Adrenal gland (tissue), 9 donors: ENCODE measurements at regions not wholly inside any gene's neighbourhood (a gene's known extent, or its start where the extent isn't known, plus 50 kb on each side); places are given as distances from the start of the nearest gene placed in this dataset.

Experiments
- DNase-seq, 7 donors: peaks; one replicate each; pipeline ENCODE4 v3.0.0-alpha.2; 2019 to 2020
- H3K27ac ChIP-seq, 5 donors: fragments of 200-600 bp; sonication (generic) in 4 of 5; 1 replicate in 3 of 5; 2 replicates in 2 of 5; pipeline versions ENCODE4 v1.5.1 to v1.8.0; 2016 to 2020; ENCODE audit warnings: mild to moderate bottlenecking in 1 of 5
- H3K27me3 ChIP-seq: fragments of 200-600 bp; 2 replicates; pipeline ENCODE4 v1.8.0; 2021
- H3K36me3 ChIP-seq, 2 donors: fragments of 200-600 bp; replicated peaks in 1 of 2; 1 replicate in 1 of 2; 2 replicates in 1 of 2; pipeline versions ENCODE4 v1.5.1 to v1.8.0; 2018 to 2022
- H3K4me1 ChIP-seq, 2 donors: fragments of 200-600 bp; replicated peaks in 1 of 2; 1 replicate in 1 of 2; 2 replicates in 1 of 2; pipeline versions ENCODE4 v1.5.1 to v1.8.0; 2018 to 2021
- H3K4me3 ChIP-seq, 4 donors: fragments of 200-600 bp; sonication (generic) in 3 of 4; one replicate each; pipeline ENCODE4 v1.5.1; 2016 to 2018
- H3K9me3 ChIP-seq, 3 donors: fragments of 200-600 bp; sonication (generic) in 1 of 3; replicated peaks in 1 of 3; 1 replicate in 2 of 3; 2 replicates in 1 of 3; pipeline versions ENCODE4 v1.5.1 to v1.8.0; 2016 to 2021
- POLR2A ChIP-seq, 2 donors: fragments of 450-650 bp; IDR thresholded peaks; one replicate each; pipeline ENCODE4 v1.6.1; 2017; ENCODE audit warnings: antibody characterized with exemption in 2 of 2, mild to moderate bottlenecking in 2 of 2, moderate library complexity in 1 of 2
- WGBS, 4 donors: extraction: QIAGEN DNeasy Blood & Tissue Kit in 2 of 4; methylation state at CpG; one replicate each; pipeline versions ENCODE4 v1.1.5 to v1.1.7; 2013 to 2017; 5-methylcytosine and 5-hydroxymethylcytosine counted together
- intact Hi-C, 2 donors: fragments of 100-400 bp; cut with DNase I; formaldehyde crosslinking; loops; one replicate each; pipeline versions ENCODE4 v1.14.1 to v1.15.0; 2022 to 2023
- TF ChIP-seq, protein P1 (sequence below), 6 experiments: fragments of 450-650 bp in 4 of 6; fragments of 200-600 bp in 2 of 6; sonication (generic) in 1 of 6; IDR thresholded peaks; 1 replicate in 5 of 6; 2 replicates in 1 of 6; pipeline versions ENCODE4 v1.5.1 to v1.8.0; 2016 to 2021; ENCODE audit warnings: antibody characterized with exemption in 6 of 6, mild to moderate bottlenecking in 2 of 6, moderate library complexity in 1 of 6
- donor health status: healthy with polysubstance abuse.
- donor health status: Bipolar disorder and iron deficiency.
- donor health status: DM: yes; HTN: yes; CAD: no.
- donor health status: DM: no; HTN: no; CAD: no.
- donor health status: DM: no; HTN: no; CAD: no.

DNA sequence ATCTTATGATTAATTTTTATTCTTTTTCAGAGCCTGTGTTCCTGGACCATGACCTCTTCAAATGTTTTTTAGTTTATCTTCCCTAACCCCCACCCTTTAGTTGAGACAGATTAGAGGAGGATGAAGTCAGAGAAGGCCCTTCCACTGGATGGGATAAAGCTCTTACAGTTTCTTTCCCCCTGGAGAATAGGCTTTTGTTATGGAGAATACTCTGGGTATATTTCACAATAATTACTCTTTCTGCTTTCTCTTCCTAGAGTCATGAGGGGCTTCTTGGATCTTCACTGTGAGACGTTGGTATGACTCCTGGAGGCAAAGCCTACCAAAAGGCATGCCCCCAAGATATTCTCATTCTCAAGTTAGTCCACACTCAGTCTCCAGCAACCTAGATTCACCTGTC is 144.4 kb upstream of the THRB start:
- DNase-seq = no peak
- intact Hi-C loops = no loop called here
- no peaks in the 10 kb centered on the region for H3K4me1 ChIP-seq
- H3K9me3 ChIP-seq = no peaks in the 10 kb centered on the region
- 77 to 100% (median 79%) methylated on average over 1 of the region's 1 CpG for WGBS, 4 donors
- TF ChIP-seq, protein P1, sequence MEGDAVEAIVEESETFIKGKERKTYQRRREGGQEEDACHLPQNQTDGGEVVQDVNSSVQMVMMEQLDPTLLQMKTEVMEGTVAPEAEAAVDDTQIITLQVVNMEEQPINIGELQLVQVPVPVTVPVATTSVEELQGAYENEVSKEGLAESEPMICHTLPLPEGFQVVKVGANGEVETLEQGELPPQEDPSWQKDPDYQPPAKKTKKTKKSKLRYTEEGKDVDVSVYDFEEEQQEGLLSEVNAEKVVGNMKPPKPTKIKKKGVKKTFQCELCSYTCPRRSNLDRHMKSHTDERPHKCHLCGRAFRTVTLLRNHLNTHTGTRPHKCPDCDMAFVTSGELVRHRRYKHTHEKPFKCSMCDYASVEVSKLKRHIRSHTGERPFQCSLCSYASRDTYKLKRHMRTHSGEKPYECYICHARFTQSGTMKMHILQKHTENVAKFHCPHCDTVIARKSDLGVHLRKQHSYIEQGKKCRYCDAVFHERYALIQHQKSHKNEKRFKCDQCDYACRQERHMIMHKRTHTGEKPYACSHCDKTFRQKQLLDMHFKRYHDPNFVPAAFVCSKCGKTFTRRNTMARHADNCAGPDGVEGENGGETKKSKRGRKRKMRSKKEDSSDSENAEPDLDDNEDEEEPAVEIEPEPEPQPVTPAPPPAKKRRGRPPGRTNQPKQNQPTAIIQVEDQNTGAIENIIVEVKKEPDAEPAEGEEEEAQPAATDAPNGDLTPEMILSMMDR (IDR thresholded peaks at IDR 0.05) = no peak
- TF ChIP-seq POLR2A (IDR thresholded peaks at IDR 0.05) = no peak
- H3K27ac ChIP-seq = no peak overlapping the region
- H3K4me3 ChIP-seq = no peak overlapping the region
- no peaks in the 10 kb centered on the region for H3K36me3 ChIP-seq
- H3K27me3 ChIP-seq = no peaks in the 10 kb centered on the region

DNA sequence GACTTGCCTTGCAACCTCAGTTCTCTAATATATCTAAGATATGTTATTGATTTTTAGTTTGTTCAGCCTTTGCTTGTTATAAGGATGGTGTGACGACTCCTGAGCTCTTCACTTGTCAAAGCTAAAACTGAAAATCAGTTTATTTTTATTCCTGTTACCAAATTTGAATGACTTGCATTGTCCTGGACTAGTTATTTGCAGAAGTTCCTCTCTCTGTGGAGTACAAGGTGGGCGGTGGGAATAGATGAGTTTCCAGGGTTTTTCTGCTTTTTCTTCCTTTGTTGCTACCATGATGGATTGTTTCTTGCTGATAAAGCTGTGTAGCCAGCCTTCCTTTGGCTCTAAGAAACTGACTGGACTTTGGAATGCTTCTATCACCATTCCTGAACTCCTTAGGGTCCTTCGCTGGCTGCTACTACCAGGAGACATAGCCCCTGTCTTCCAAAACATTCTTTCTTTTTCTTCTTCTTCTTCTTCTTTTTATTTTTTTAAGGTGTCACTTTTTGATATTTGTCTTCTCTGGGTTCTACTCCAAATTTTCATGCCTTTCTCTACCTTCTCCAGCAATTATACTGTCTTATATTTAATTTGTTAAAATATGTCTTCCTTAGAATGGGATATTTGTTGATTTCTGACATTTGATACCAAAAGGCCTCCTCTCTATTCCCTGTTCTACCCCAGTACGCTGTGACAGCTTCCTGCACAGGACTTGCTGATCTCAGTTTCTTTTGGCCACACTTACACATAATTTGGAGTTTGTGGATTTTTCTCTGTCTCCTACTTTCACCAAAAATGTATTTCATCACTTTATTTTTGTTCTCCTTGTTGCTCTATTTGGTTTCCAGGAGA is 145.1 kb upstream of the THRB start:
- Histone ChIP-seq H3K4me3 (no peak overlapping the region), H3K27me3 (no peaks in the 10 kb centered on the region), H3K36me3 (no peaks in the 10 kb centered on the region), H3K27ac (no peak overlapping the region), H3K4me1 (no peaks in the 10 kb centered on the region), H3K9me3 (no peaks in the 10 kb centered on the region)
- 82 to 93% (median 89%) methylated on average over 4 of the region's 4 CpGs for WGBS, 4 donors
- intact Hi-C loops = no loop called here
- DNase-seq = no peak
- no peak for TF ChIP-seq POLR2A (IDR thresholded peaks at IDR 0.05)
- TF ChIP-seq, protein P1 (IDR thresholded peaks at IDR 0.05) = no peak

DNA sequence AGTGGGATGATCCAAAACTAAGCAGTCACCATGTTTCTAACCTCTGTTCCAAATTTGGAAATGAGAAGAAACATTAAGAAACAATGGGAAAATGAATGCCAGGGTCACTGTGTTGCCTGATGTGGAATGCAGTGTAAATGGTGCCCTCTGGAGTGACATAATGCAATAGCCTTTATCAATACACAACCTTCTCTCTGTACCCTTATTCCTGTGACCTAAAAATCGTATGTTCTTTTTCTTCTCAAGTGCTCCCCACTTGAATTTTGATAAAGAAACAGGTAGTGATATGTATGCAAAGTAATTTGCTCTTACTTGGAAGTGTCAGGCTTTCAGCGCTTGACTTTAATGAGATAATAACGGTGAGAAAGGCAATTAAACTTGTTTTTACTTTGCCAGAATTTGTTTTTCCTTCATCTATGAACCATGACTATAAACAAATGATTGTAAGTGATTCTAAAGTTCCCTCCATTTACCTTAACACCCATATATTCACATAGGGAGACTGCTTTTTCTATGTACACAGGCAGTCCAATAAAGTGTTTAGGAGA is 145.8 kb upstream of the THRB start:
- H3K9me3 ChIP-seq = no peaks in the 10 kb centered on the region
- 44 to 67% (median 57%) methylated on average over 3 of the region's 3 CpGs for WGBS, 4 donors
- DNase-seq = peak in 3 of 7 donors; percentile 11 to 37 (median 22)
- no peak overlapping the region for H3K27ac ChIP-seq
- H3K36me3 ChIP-seq = no peaks in the 10 kb centered on the region
- H3K27me3 ChIP-seq = no peaks in the 10 kb centered on the region
- no peak overlapping the region for H3K4me3 ChIP-seq
- TF ChIP-seq, protein P1 (IDR thresholded peaks at IDR 0.05) = peak; percentile 32 to 67 (median 54)
- no peak for TF ChIP-seq POLR2A (IDR thresholded peaks at IDR 0.05)
- intact Hi-C loops = no loop called here
- no peaks in the 10 kb centered on the region for H3K4me1 ChIP-seq

DNA sequence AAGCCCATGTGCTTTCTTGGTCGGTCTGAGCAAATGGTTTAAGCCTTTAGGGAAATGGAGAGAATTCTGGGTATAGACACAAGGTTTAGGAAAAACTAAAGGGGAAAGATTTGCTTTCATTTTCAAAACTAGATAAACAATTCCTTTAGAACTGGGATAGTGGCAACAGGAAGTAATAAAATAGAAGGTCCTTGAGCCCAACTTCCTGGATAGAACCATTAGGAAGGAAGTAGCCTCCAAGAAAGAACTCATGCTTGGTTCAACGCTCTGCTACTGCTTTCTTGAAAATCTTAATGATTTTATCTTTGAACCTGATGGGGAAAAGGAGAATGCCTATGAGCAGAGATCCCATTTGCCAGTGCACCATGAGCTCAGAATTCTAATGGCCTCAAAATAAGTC is 147.0 kb upstream of the THRB start:
- no peak for DNase-seq
- Histone ChIP-seq H3K9me3 (no peaks in the 10 kb centered on the region), H3K4me3 (no peak overlapping the region), H3K27me3 (no peaks in the 10 kb centered on the region), H3K36me3 (no peaks in the 10 kb centered on the region), H3K4me1 (no peaks in the 10 kb centered on the region), H3K27ac (no peak overlapping the region)
- WGBS, 4 donors = 61 to 72% (median 66%) methylated on average over 2 of the region's 2 CpGs
- intact Hi-C loops = no loop called here
- no peak for TF ChIP-seq POLR2A (IDR thresholded peaks at IDR 0.05)
